SH-SY5Y (cell line): ENCODE measurements at regions not wholly inside any gene's neighbourhood (a gene's known extent, or its start where the extent isn't known, plus 50 kb on each side); places are given as distances from the start of the nearest gene placed in this dataset.

Source experiments
- GATA2 ChIP-seq: IDR thresholded peaks from 2 replicates; pipeline ENCODE4 v1.6.1; 2011; ENCODE audit warnings: mild to moderate bottlenecking, low read depth, low read length
- GATA3 ChIP-seq: IDR thresholded peaks from 2 replicates; pipeline ENCODE4 v1.6.1; 2011; ENCODE audit warnings: low read depth, mild to moderate bottlenecking, low read length, moderate library complexity

- TF ChIP-seq GATA2, result no peak
- no peak for TF ChIP-seq GATA3
These were observed 1211.0 kb downstream of the TYW1 start for GRCh38 chr7:68207676-68208075.

- TF ChIP-seq GATA2 (no peak), GATA3 (no peak)
These were observed 1212.9 kb downstream of the TYW1 start for GRCh38 chr7:68209486-68209885.

DNA sequence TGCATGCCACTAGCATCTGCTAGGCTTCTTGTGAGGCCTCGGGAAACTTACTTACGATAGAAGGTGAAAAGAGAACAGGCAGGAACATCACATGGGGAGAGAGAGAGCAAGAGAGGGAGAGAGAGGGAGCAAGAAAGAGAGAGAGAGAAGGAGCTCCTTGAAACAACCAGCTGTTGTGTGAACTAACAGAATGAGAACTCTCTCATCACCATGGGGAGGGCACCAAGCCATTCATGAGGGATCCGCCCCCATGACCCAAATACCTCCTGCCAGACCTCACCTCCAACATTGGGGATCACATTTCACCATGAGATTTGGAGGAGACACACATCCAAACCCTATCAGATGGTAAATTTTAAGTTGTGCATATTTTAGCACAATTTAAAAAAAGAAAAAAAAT, 1217.2 kb downstream of the TYW1 start:
- no peak for TF ChIP-seq GATA2
- TF ChIP-seq GATA3, result no peak

DNA sequence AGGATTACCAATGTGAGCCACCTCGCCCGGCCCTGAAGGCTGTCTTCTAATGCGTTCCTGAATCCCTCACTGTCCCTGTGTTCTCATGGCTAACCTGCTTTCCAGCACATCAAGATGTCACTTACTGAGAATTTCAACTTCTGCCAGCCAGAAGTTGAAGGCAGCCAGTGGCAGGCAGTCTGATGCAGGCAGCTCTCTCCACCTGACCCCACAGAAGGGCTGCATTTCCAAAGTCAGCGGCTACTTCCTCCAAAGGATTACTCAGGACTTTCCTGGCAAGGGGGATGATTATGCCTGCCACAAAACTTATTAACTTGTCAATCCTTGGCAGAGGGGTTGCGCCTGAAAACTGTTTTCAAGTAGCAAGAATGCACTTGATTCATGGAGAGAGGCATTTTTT, 1219.4 kb downstream of the TYW1 start:
- TF ChIP-seq GATA3 (no peak), GATA2 (no peak)

- TF ChIP-seq GATA2 (no peak), GATA3 (no peak)
These were observed 1220.8 kb downstream of the TYW1 start for GRCh38 chr7:68217426-68217825.

- TF ChIP-seq GATA2 (no peak), GATA3 (no peak)
These were observed 1221.8 kb downstream of the TYW1 start for GRCh38 chr7:68218461-68218860.

- no peak for TF ChIP-seq GATA3
- TF ChIP-seq GATA2, result no peak
These were observed 1225.7 kb downstream of the TYW1 start for GRCh38 chr7:68222311-68222710.

DNA sequence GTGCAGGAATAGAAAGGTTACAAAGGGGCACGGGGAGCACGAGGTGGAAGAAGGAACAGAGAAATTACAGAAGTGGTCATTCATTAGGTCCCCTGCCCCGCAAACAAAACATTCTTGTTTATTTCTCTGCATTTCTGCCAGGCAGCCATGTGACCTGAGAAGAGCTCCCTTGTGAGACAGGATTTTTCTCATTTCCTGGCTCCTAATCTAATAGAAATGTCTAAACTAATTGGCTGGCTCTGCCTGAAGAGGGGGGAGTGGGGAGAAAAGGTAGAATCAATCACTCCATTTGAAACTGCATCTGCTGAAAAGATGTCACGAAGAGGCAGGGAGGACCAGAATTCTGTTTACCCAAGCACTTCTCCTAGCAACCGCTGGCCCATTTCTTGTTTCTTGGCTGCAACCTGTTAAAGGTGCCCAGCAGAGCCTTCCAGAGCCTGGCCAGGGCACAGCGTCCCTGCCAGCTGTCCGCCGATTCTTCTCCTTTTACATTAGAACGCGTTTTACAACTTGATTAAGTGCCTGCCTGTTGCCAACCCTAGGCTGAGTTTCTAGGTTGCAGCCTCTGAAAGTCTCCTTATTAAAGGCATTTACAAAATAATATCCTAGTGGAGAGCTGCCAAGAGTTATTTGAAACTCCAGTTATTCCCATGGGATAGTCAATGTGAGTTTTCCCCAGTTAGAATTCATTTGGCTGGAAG, 1227.6 kb downstream of the TYW1 start:
- TF ChIP-seq GATA3 (no peak), GATA2 (no peak)

DNA sequence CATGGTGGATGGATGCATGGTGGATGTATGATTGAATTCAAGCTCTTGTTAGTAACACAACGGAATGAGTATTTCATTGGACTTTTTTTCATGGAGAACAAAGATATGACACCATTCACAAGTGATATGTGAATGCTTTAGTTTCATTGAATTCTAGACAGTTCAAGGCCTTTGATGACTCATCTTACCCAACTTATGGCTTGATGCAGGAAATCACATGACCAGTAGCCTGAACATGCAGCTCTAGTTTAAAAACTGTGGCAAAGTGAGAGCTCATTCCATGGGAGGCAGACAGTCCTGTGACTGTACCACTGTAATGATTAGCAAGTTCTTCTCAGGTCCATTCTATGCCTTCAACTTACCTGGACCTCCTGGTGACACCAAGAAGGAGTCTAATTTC, 1239.3 kb downstream of the TYW1 start:
- TF ChIP-seq GATA2, result no peak
- TF ChIP-seq GATA3, result no peak

DNA sequence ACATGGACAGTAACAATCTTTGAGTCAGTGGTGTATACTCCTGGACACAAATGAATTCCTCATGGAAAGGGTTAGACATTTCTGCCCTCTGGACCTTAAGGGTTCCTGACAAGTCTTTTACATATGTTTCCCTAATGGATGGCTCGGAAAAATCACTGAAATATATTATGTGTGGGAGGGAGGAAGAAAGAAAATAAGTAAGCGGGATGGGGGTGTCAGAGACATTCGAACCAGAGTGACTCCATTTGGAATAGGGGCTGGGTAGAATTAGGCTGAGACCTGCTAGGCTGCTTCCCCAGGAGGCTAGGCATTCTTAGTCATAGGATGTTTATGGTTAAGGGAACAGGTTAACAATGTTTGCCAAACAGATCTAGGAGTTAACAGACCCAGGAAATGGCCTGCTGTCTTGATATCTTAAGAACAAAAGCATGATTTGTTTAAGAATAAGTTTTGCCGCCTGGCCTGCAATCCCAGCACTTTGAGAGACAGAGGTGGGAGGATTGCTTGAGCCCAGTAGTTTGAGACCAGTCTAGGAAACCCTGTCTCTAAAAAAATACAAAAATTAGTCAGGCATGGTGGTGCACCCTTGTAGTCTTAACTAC, 1241.7 kb downstream of the TYW1 start:
- no peak for TF ChIP-seq GATA2

DNA sequence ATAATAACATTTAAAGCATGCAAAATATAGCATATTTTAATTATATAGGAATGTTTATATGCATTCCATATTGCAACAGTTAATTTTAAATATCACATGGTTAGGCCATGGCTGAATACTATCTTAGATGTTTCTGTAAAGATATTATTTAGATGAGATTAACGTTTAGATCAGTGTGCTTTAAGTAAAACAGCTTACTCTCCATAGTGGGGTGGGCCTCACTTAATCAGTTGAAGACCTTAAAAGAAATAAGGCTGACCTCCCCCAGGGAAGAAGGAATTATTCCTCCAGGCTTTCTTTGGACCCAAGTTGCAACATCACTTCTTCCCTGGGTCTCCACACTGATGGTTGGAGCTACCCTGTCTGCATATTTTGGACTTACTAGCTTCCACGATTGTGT, 1246.5 kb downstream of the TYW1 start:
- TF ChIP-seq GATA2 (no peak), GATA3 (no peak)

GRCh38 chr7:68244389-68244788, 1247.8 kb downstream of the TYW1 start:
- TF ChIP-seq GATA2 (no peak), GATA3 (no peak)

DNA sequence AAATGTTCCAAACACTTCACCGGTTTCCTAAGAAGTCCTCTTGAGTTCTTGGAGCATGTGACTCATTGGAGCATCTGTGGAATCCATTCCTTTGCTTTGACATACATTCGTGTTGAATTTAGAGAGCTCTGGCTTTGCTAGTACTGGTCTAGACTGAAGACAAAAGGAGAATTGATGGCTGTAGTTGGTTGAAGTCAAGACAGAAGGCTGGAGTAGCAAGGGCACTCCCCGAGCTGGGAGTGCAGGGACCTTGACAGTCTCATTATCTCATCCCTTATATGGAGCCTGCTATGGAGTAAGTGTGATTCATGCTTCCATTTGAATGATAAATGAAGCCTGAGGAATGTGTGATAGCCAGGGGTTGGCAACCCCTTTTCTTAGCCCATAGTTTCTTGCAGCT, 1249.1 kb downstream of the TYW1 start:
- TF ChIP-seq GATA2, result no peak

- TF ChIP-seq GATA3, result no peak
- no peak for TF ChIP-seq GATA2
These were observed 1249.6 kb downstream of the TYW1 start for GRCh38 chr7:68246189-68246633.

DNA sequence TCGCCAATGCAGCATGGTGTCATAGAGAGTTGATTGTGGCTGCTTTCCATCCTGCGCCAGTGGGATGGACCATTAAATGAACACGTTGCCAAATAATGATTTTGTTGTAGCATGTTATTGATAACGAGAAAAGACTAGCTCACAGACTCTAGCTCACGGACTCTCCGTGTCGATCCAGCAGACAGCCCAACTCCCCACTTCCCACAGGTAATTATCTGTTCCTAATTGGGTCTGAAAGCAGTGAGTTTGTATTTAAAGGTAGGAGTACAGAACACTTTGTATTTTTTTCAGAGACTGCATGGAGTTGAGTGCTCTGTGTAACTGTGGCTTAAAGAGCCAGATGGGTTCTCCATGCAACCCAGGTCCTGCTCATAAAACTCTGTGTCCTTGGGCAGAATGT, 1250.5 kb downstream of the TYW1 start:
- no peak for TF ChIP-seq GATA3
- TF ChIP-seq GATA2, result no peak

GRCh38 chr7:68247571-68247970, 1250.9 kb downstream of the TYW1 start:
- no peak for TF ChIP-seq GATA2
- no peak for TF ChIP-seq GATA3

DNA sequence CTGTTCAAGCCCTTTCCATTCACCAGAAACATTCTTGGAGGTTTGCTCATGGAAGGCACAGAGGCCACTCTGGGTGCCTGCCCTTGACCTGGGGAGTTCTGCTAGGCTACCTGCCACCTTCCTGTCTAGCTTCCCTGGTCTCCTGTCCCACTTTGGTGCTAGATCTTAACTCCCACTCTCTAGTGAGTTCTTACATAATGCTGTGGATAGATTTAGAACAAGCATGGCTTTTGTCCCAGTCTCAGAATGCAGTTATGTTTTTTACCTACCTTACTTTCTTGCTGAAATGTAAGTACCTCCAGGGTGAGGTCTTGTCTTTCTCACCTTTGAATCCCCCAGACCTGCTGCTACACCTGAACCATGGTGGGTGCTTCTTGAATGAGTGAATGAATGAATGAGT, 1252.3 kb downstream of the TYW1 start:
- TF ChIP-seq GATA2, result no peak
- no peak for TF ChIP-seq GATA3
